ENCODE measurements at regions not wholly inside any gene's neighbourhood (a gene's known extent, or its start where the extent isn't known, plus 50 kb on each side); places are given as distances from the start of the nearest gene placed in this dataset.

DNA sequence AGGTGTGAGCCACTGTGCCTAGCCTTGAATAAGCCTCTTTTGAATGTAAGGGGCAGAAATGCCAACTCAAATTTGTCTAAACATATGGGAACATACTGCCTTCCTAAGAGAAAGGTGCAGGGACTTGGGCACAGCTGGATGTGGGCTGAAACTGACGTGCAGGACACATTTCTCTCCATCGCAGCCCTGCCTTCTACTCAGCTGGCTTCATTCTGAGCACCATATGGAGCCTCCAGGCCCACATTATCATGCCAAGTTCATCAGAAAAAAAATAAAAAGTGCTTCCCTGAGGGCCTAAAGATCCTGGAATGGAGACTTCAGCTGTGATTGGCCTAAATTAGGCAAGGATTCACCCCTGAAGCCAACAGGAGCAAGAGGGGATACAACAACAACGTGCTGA, 386.2 kb downstream of the RAB28 start (continued):
- TF ChIP-seq CBX8 (IDR thresholded peaks at IDR 0.05; ENCODE audit: borderline replicate concordance, low read depth, low read length), result no peak
- TF ChIP-seq, protein P1, sequence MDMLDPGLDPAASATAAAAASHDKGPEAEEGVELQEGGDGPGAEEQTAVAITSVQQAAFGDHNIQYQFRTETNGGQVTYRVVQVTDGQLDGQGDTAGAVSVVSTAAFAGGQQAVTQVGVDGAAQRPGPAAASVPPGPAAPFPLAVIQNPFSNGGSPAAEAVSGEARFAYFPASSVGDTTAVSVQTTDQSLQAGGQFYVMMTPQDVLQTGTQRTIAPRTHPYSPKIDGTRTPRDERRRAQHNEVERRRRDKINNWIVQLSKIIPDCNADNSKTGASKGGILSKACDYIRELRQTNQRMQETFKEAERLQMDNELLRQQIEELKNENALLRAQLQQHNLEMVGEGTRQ (IDR thresholded peaks at IDR 0.05; ENCODE audit: low read length), result no peak
